HCT116 (cell line): ENCODE measurements at regions not wholly inside any gene's neighbourhood (a gene's known extent, or its start where the extent isn't known, plus 50 kb on each side); places are given as distances from the start of the nearest gene placed in this dataset.

Experiments used
- ATAC-seq: fragments of 200-7000 bp; cut with Tn5 transposase; 2 replicates; pipeline ENCODE4 v1.9.1; 2020; ENCODE audit warnings: mild to moderate bottlenecking, moderate library complexity
- BruUV-seq: library from RNA; stranded (reverse); fragments of 400-500 nt; replicated peaks from 2 replicates; lab custom pipeline; 2021; lab: Mats Ljungman, UMichigan
- CTCF ChIA-PET: fragments of 300-600 bp; sonication (Branson Sonifier 250); formaldehyde crosslinking; loops from one replicate; lab custom pipeline; 2021; ENCODE audit warnings: antibody characterized with exemption; lab: Charles Lee
- POLR2A ChIA-PET: fragments of 300-600, 350-600 bp; sonication (Branson Sonifier 250); formaldehyde crosslinking; loops from one replicate; lab custom pipeline; 2021; ENCODE audit warnings: antibody characterized with exemption; lab: Charles Lee
- RAD21 ChIA-PET, 2 experiments: fragments of 300-600 bp; sonication (Branson Sonifier 250); formaldehyde crosslinking; loops; one replicate each; lab custom pipeline; 2023; ENCODE audit warnings: low total read pairs in 2 of 2; ENCODE audit not compliant: uncharacterized antibody in 2 of 2, unreplicated experiment in 2 of 2, low non-redundant PET in 1 of 2; lab: Charles Lee
- DNase-seq: peaks from one replicate; pipeline ENCODE4 v3.0.0-alpha.2; 2010; ENCODE audit warnings: low read depth, low spot score
- H2AFZ ChIP-seq: fragments of 200-600 bp; shearing (Covaris generic), sonication (generic); 2 replicates; pipeline ENCODE4 v1.6.1; 2017; ENCODE audit warnings: low read depth, mixed run types, mixed read lengths, antibody characterized with exemption, low read length; ENCODE audit not compliant: poor library complexity, severe bottlenecking
- H3K27ac ChIP-seq: 2 replicates; pipeline ENCODE4 v1.5.1; 2012; ENCODE audit warnings: low read depth, low read length
- H3K27me3 ChIP-seq: fragments of 200-600 bp; sonication (generic); 2 replicates; pipeline ENCODE4 v1.6.1; 2016; ENCODE audit warnings: mixed run types, low read length, mixed read lengths; ENCODE audit not compliant: insufficient read depth
- H3K36me3 ChIP-seq, 2 experiments: fragments of 200-500 bp in 1 of 2; fragments of 200-600 bp in 1 of 2; sonication (Bioruptor generic) in 1 of 2; sonication (generic) in 1 of 2; 2 replicates each; pipeline versions ENCODE4 v1.5.1 to v1.6.1; 2014 to 2016; ENCODE audit warnings: low read length in 2 of 2, inconsistent platforms in 1 of 2, mixed read lengths in 1 of 2, mixed run types in 1 of 2; ENCODE audit not compliant: insufficient read depth in 2 of 2, control insufficient read depth in 1 of 2
- H3K4me1 ChIP-seq, 2 experiments: fragments of 200-600 bp in 1 of 2; sonication (generic) in 1 of 2; 2 replicates each; pipeline versions ENCODE4 v1.5.1 to v1.6.1; 2012 to 2017; ENCODE audit warnings: low read length in 2 of 2, inconsistent platforms in 1 of 2, mild to moderate bottlenecking in 1 of 2, mixed read lengths in 1 of 2, mixed run types in 1 of 2, moderate library complexity in 1 of 2; ENCODE audit not compliant: insufficient read depth in 2 of 2, control insufficient read depth in 1 of 2
- H3K4me2 ChIP-seq: fragments of 200-600 bp; sonication (generic); 2 replicates; pipeline ENCODE4 v1.6.1; 2017; ENCODE audit warnings: mixed run types, low read length, mixed read lengths
- H3K4me3 ChIP-seq, 2 experiments: fragments of 200-600 bp in 1 of 2; sonication (generic) in 1 of 2; replicated peaks in 1 of 2; 2 replicates each; pipeline ENCODE4 v1.5.1; 2011 to 2016; ENCODE audit warnings: low read length in 2 of 2, control low read depth in 1 of 2, low read depth in 1 of 2, mild to moderate bottlenecking in 1 of 2, mixed read lengths in 1 of 2, mixed run types in 1 of 2
- H3K79me2 ChIP-seq: fragments of 200-600 bp; sonication (generic); 2 replicates; pipeline ENCODE4 v1.6.1; 2017; ENCODE audit warnings: mild to moderate bottlenecking, mixed run types, low read length, moderate library complexity, mixed read lengths; ENCODE audit not compliant: insufficient read depth
- H3K9ac ChIP-seq: fragments of 200-600 bp; sonication (generic); 2 replicates; pipeline ENCODE4 v1.6.1; 2016; ENCODE audit warnings: low read length, mixed read lengths
- H3K9me2 ChIP-seq: fragments of 200-600 bp; sonication (generic), shearing (Covaris generic); 2 replicates; pipeline ENCODE4 v1.6.1; 2017; ENCODE audit warnings: mixed run types, mild to moderate bottlenecking, moderate library complexity; ENCODE audit not compliant: insufficient read depth
- H3K9me3 ChIP-seq, 2 experiments: fragments of 200-500 bp in 1 of 2; fragments of 200-600 bp in 1 of 2; sonication (Bioruptor generic) in 1 of 2; sonication (generic) in 1 of 2; 2 replicates each; pipeline ENCODE4 v1.6.1; 2014 to 2017; ENCODE audit warnings: low read length in 2 of 2, mixed read lengths in 2 of 2, inconsistent platforms in 1 of 2, low read depth in 1 of 2, mild to moderate bottlenecking in 1 of 2, mixed run types in 1 of 2, moderate library complexity in 1 of 2; ENCODE audit not compliant: control insufficient read depth in 1 of 2, insufficient read depth in 1 of 2
- H4K20me1 ChIP-seq: fragments of 200-600 bp; sonication (generic), shearing (Covaris generic); 2 replicates; pipeline ENCODE4 v1.6.1; 2017; ENCODE audit warnings: mixed run types, mild to moderate bottlenecking, moderate library complexity; ENCODE audit not compliant: insufficient read depth
- CBX3 ChIP-seq: IDR thresholded peaks from 2 replicates; pipeline ENCODE4 v1.6.1; 2012; ENCODE audit warnings: low read depth
- CEBPB ChIP-seq: IDR thresholded peaks from 2 replicates; pipeline ENCODE4 v1.6.1; 2012; ENCODE audit warnings: low read depth
- EZH2phosphoT487 ChIP-seq: fragments of 200-600 bp; IDR thresholded peaks from 2 replicates; pipeline ENCODE4 v1.6.1; 2018; ENCODE audit warnings: antibody characterized with exemption, borderline replicate concordance
- JUND ChIP-seq: IDR thresholded peaks from 2 replicates; pipeline ENCODE4 v1.6.1; 2012
- RAD21 ChIP-seq: IDR thresholded peaks from 2 replicates; pipeline ENCODE4 v1.6.1; 2012; ENCODE audit warnings: low read depth, mild to moderate bottlenecking
- SP1 ChIP-seq: IDR thresholded peaks from 2 replicates; pipeline ENCODE4 v1.6.1; 2012; ENCODE audit warnings: low read depth
- SRF ChIP-seq: IDR thresholded peaks from 2 replicates; pipeline ENCODE4 v1.6.1; 2012; ENCODE audit warnings: low read depth
- TCF7L2 ChIP-seq: IDR thresholded peaks from 2 replicates; pipeline ENCODE4 v1.7.0; 2011; ENCODE audit warnings: borderline replicate concordance, inconsistent platforms; ENCODE audit not compliant: insufficient read depth, insufficient read length; ENCODE audit errors: extremely low read depth
- YY1 ChIP-seq: IDR thresholded peaks from 2 replicates; pipeline ENCODE4 v1.6.1; 2011; ENCODE audit warnings: low read length, low read depth, moderate library complexity, mild to moderate bottlenecking; ENCODE audit not compliant: insufficient replicate concordance; ENCODE audit errors: extremely low read depth
- ZBTB33 ChIP-seq: IDR thresholded peaks from 2 replicates; pipeline ENCODE4 v1.6.1; 2011; ENCODE audit warnings: mild to moderate bottlenecking, low read length, moderate library complexity; ENCODE audit not compliant: insufficient replicate concordance; ENCODE audit errors: extremely low read depth
- ZFX ChIP-seq: fragments of 450-650 bp; IDR thresholded peaks from 2 replicates; pipeline ENCODE4 v1.6.1; 2017
- intact Hi-C: fragments of 100-400 bp; cut with micrococcal nuclease; formaldehyde crosslinking; loops from 2 replicates; pipeline ENCODE4 v1.10.0; 2022

GRCh38 chr6:121776054-121776453 is 340.6 kb downstream of the GJA1 start:
- POLR2A ChIA-PET = no interaction called here
- H3K9ac ChIP-seq = no peak overlapping the region
- RAD21 ChIA-PET = no interaction called here
- CTCF ChIA-PET = no interaction called here
- no peak overlapping the region for H3K4me3 ChIP-seq
- peaks cover 2 to 9% of the 10 kb centered on the region in 2 experiments for H3K4me1 ChIP-seq
- H3K27ac ChIP-seq = no peak overlapping the region
- H3K9me3 ChIP-seq = no peaks in the 10 kb centered on the region
- intact Hi-C loops = no loop called here
- no peak overlapping the region for H2AFZ ChIP-seq
- H3K9me2 ChIP-seq = no peaks in the 10 kb centered on the region
- no peak for DNase-seq
- ATAC-seq = no peak
- no peaks in the 10 kb centered on the region for H3K27me3 ChIP-seq
- no peak for TF ChIP-seq RAD21
- no peak overlapping the region for H3K4me2 ChIP-seq
- no peaks in the 10 kb centered on the region for H4K20me1 ChIP-seq
- H3K79me2 ChIP-seq = no peaks in the 10 kb centered on the region
- no peaks in the 10 kb centered on the region for H3K36me3 ChIP-seq
- BruUV-seq = no TSS peak

- H3K27me3 ChIP-seq = no peaks in the 10 kb centered on the region
- no peaks in the 10 kb centered on the region for H3K9me2 ChIP-seq
- H3K9ac ChIP-seq = no peak overlapping the region
- H3K4me2 ChIP-seq = no peak overlapping the region
- TF ChIP-seq YY1 (no peak), SP1 (no peak), SRF (no peak), CBX3 (0 out of 2 replicates have a peak, but pooled peaks have one; percentile 13), TCF7L2 (peak; percentile 45), CEBPB (peak; percentile 75), ZFX (no peak), EZH2phosphoT487 (no peak), JUND (peak; percentile 36; the same call in 1 of the 2 replicates), ZBTB33 (no peak)
- H3K9me3 ChIP-seq = no peaks in the 10 kb centered on the region
- H3K79me2 ChIP-seq = no peaks in the 10 kb centered on the region
- H3K4me1 ChIP-seq = peaks cover 0 to 6% of the 10 kb centered on the region in 2 experiments; a peak in 2 of 4 replicates
- no peak overlapping the region for H3K27ac ChIP-seq
- ATAC-seq (peak; percentile 50; the same call in 1 of the 2 replicates), DNase-seq (peak; percentile 8)
- intact Hi-C loops = no loop called here
- no peak overlapping the region for H2AFZ ChIP-seq
- ChIA-PET POLR2A (no interaction called here), CTCF (no interaction called here), RAD21 (no interaction called here)
- no TSS peak for BruUV-seq
- H3K36me3 ChIP-seq = no peaks in the 10 kb centered on the region
- H3K4me3 ChIP-seq = no peak overlapping the region
- H4K20me1 ChIP-seq = no peaks in the 10 kb centered on the region
These were observed 345.2 kb downstream of the GJA1 start for GRCh38 chr6:121780325-121781321.
